Neuronal stem cell (in vitro differentiated cells): ENCODE measurements at regions not wholly inside any gene's neighbourhood (a gene's known extent, or its start where the extent isn't known, plus 50 kb on each side); places are given as distances from the start of the nearest gene placed in this dataset.

Source experiments
- DNase-seq: peaks from one replicate; pipeline ENCODE4 v3.0.0-alpha.2; 2013; ENCODE audit warnings: low spot score
- H2AFZ ChIP-seq: one replicate; pipeline ENCODE4 v1.6.1; 2013; ENCODE audit warnings: mild to moderate bottlenecking, low read length, inconsistent platforms
- H2AK5ac ChIP-seq: 2 replicates; pipeline ENCODE4 v1.6.1; 2013; ENCODE audit warnings: low read depth, mild to moderate bottlenecking, inconsistent platforms, low read length, moderate library complexity, mixed read lengths
- H2BK120ac ChIP-seq: 2 replicates; pipeline ENCODE4 v1.6.1; 2013; ENCODE audit warnings: low read depth, mild to moderate bottlenecking, inconsistent platforms, low read length, moderate library complexity, mixed read lengths
- H2BK12ac ChIP-seq: one replicate; pipeline ENCODE4 v1.6.1; 2013; ENCODE audit warnings: low read length, inconsistent platforms
- H2BK15ac ChIP-seq: 2 replicates; pipeline ENCODE4 v1.6.1; 2013; ENCODE audit warnings: mild to moderate bottlenecking, low read length, inconsistent platforms, mixed read lengths
- H2BK5ac ChIP-seq: one replicate; pipeline ENCODE4 v1.6.1; 2013; ENCODE audit warnings: inconsistent platforms, mild to moderate bottlenecking, low read length, moderate library complexity
- H3K14ac ChIP-seq: one replicate; pipeline ENCODE4 v1.6.1; 2013; ENCODE audit warnings: low read length, inconsistent platforms
- H3K18ac ChIP-seq: 2 replicates; pipeline ENCODE4 v1.6.1; 2013; ENCODE audit warnings: low read length, inconsistent platforms
- H3K23ac ChIP-seq: 2 replicates; pipeline ENCODE4 v1.6.1; 2013; ENCODE audit warnings: low read depth, mild to moderate bottlenecking, mixed read lengths, low read length, inconsistent platforms; ENCODE audit not compliant: poor library complexity
- H3K27ac ChIP-seq: replicated peaks from 3 replicates; pipeline ENCODE4 v1.5.1; 2013; ENCODE audit warnings: low read length, inconsistent platforms
- H3K27me3 ChIP-seq, 3 experiments: 2 replicates each; pipeline ENCODE4 v1.6.1; 2013; ENCODE audit warnings: low read length in 3 of 3, mild to moderate bottlenecking in 2 of 3, inconsistent platforms in 1 of 3, low read depth in 1 of 3, mixed read lengths in 1 of 3, moderate library complexity in 1 of 3; ENCODE audit not compliant: control insufficient read depth in 3 of 3, insufficient read depth in 3 of 3
- H3K36me3 ChIP-seq, 2 donors: replicated peaks in 1 of 2; 2 replicates each; pipeline ENCODE4 v1.6.1; 2013; ENCODE audit warnings: low read length in 2 of 2; ENCODE audit not compliant: control insufficient read depth in 2 of 2, insufficient read depth in 2 of 2
- H3K4ac ChIP-seq: 2 replicates; pipeline ENCODE4 v1.6.1; 2013; ENCODE audit warnings: inconsistent platforms, mild to moderate bottlenecking, low read length, moderate library complexity
- H3K4me1 ChIP-seq, 2 donors: 1 replicate in 1 of 2; 2 replicates in 1 of 2; pipeline ENCODE4 v1.6.1; 2013; ENCODE audit warnings: low read length in 2 of 2, low read depth in 1 of 2; ENCODE audit not compliant: control insufficient read depth in 2 of 2, insufficient read depth in 1 of 2
- H3K4me2 ChIP-seq: one replicate; pipeline ENCODE4 v1.6.1; 2013; ENCODE audit warnings: mild to moderate bottlenecking, low read length, inconsistent platforms; ENCODE audit not compliant: insufficient read depth, poor library complexity, severe bottlenecking
- H3K4me3 ChIP-seq, 2 donors: 2 replicates each; pipeline ENCODE4 v1.5.1; 2013; ENCODE audit warnings: low read length in 2 of 2, mild to moderate bottlenecking in 2 of 2, inconsistent platforms in 1 of 2, moderate library complexity in 1 of 2
- H3K79me1 ChIP-seq: one replicate; pipeline ENCODE4 v1.6.1; 2013; ENCODE audit warnings: low read depth, mild to moderate bottlenecking, inconsistent platforms, low read length, moderate library complexity
- H3K9ac ChIP-seq: one replicate; pipeline ENCODE4 v1.6.1; 2013; ENCODE audit warnings: mild to moderate bottlenecking, low read depth, low read length, inconsistent platforms; ENCODE audit not compliant: poor library complexity
- H3K9me3 ChIP-seq, 2 donors: replicated peaks in 1 of 2; 2 replicates each; pipeline versions ENCODE3 to v1.6.1; 2013; ENCODE audit warnings: low read length in 2 of 2, mild to moderate bottlenecking in 2 of 2, inconsistent platforms in 1 of 2, low read depth in 1 of 2, mixed read lengths in 1 of 2, moderate library complexity in 1 of 2; ENCODE audit not compliant: control insufficient read depth in 2 of 2, insufficient read depth in 1 of 2
- H4K8ac ChIP-seq: one replicate; pipeline ENCODE4 v1.6.1; 2013; ENCODE audit warnings: low read depth, mild to moderate bottlenecking, inconsistent platforms, low read length, moderate library complexity
- H4K91ac ChIP-seq: one replicate; pipeline ENCODE4 v1.6.1; 2013; ENCODE audit warnings: low read length, low read depth, mild to moderate bottlenecking, inconsistent platforms; ENCODE audit not compliant: poor library complexity
- WGBS, 2 donors: extraction: QIAGEN DNeasy Blood & Tissue Kit; methylation state at CpG; one replicate each; pipeline ENCODE4 v1.1.7; 2013; ENCODE audit warnings: missing lambda C conversion rate in 2 of 2, mixed read lengths in 1 of 2; ENCODE audit not compliant: insufficient read length in 2 of 2, insufficient replicate concordance in 1 of 2; ENCODE audit errors: extremely low coverage in 2 of 2; 5-methylcytosine and 5-hydroxymethylcytosine counted together

DNA sequence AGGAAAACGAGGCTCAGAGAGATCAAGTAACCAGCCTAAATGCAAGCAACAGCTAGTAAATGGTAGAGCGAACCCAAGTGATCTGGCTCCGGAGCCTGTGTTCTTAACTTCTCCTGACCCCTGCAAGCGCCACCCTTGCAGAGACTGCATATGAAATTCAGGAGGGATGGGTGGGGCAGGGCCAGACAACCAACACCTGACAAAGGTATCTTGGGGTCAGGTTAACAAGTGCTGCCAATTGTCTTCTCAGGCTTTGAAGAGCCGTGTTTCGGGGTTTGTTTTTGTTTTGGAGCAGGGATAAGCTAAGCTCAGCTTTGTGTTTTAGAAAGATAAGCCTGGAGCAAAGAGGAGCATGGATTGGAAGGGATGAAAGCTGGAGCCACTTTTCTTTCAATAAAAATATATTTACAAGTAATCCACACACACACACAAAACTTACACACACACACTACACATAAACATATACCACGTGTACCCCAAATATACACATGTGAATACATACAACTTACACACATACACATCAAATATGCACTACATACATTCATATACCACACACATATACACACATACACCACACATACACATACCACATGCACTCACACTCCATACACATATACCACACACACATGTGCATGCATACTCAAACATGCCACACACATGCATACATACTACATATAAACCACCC, 722.0 kb downstream of the DIAPH3 start:
- H2BK12ac ChIP-seq, result no peak overlapping the region
- H3K23ac ChIP-seq, result no peak overlapping the region
- H3K4me1 ChIP-seq, result peaks cover 0 to 4% of the 10 kb centered on the region in 2 donors
- no peak overlapping the region for H2AFZ ChIP-seq
- H3K27ac ChIP-seq, result no peak overlapping the region
- 100% methylated on average over 1 of the region's 7 CpGs; no CpG with 5 or more reads in 1 of the 2 donors for WGBS, 2 donors
- H3K36me3 ChIP-seq, result no peaks in the 10 kb centered on the region
- H3K14ac ChIP-seq, result no peak overlapping the region
- no peak overlapping the region for H3K4ac ChIP-seq
- no peak overlapping the region for H4K91ac ChIP-seq
- no peak overlapping the region for H3K4me2 ChIP-seq
- no peak overlapping the region for H3K9ac ChIP-seq
- no peak overlapping the region for H2BK5ac ChIP-seq
- H2BK120ac ChIP-seq, result no peak overlapping the region
- H4K8ac ChIP-seq, result no peak overlapping the region
- H3K27me3 ChIP-seq, result no peaks in the 10 kb centered on the region
- no peak overlapping the region for H2AK5ac ChIP-seq
- H3K9me3 ChIP-seq, result no peaks in the 10 kb centered on the region
- H3K4me3 ChIP-seq, result no peak overlapping the region
- H2BK15ac ChIP-seq, result no peak overlapping the region
- no peaks in the 10 kb centered on the region for H3K79me1 ChIP-seq
- no peak for DNase-seq
- no peak overlapping the region for H3K18ac ChIP-seq

- Histone ChIP-seq H3K23ac (no peak overlapping the region), H2BK15ac (no peak overlapping the region), H3K27me3 (no peaks in the 10 kb centered on the region), H3K4me2 (no peak overlapping the region), H2AK5ac (no peak overlapping the region), H3K4ac (no peak overlapping the region), H3K36me3 (no peaks in the 10 kb centered on the region), H3K9ac (no peak overlapping the region), H2BK120ac (no peak overlapping the region), H3K79me1 (no peaks in the 10 kb centered on the region), H3K18ac (no peak overlapping the region), H3K9me3 (no peaks in the 10 kb centered on the region), H2BK12ac (no peak overlapping the region), H3K4me1 (peaks cover 0 to 4% of the 10 kb centered on the region in 2 donors), H3K14ac (no peak overlapping the region), H4K91ac (no peak overlapping the region), H4K8ac (no peak overlapping the region), H2BK5ac (no peak overlapping the region), H3K4me3 (no peak overlapping the region), H3K27ac (no peak overlapping the region), H2AFZ (no peak overlapping the region)
- no peak for DNase-seq
- no CpG with 5 or more reads among the region's 4 CpGs for WGBS, 2 donors
These were observed 721.3 kb downstream of the DIAPH3 start for GRCh38 chr13:59442461-59442860.

DNA sequence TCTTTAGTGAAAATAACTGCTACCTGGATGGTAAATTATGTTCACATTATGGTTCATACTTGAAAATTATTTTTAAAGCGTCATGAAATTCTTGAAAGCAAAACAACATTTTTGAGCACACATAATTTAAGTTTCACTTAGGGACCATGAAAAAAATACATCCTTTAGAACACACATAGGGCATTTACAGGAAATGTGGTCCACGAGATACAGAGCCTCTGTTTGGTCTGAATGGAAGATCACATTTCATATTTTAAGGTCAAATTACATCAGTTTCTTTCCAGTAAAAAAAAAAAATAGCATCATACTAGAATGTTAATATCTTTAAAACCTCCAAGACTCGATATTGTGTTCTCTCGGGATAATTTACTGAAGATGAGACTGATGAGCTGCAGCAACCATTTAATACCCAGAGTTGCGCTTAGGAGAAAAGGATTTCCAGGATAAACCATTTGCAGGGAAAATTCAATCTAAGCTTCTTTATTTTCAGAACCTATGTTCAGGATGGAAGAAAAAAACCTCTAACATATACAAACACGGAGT, 720.7 kb downstream of the DIAPH3 start:
- Histone ChIP-seq H2AFZ (no peak overlapping the region), H3K4ac (no peak overlapping the region), H2BK12ac (no peak overlapping the region), H3K14ac (no peak overlapping the region), H3K79me1 (no peaks in the 10 kb centered on the region), H4K91ac (no peak overlapping the region), H3K4me3 (no peak overlapping the region), H3K36me3 (no peaks in the 10 kb centered on the region), H2BK5ac (no peak overlapping the region), H3K27ac (no peak overlapping the region), H3K4me2 (no peak overlapping the region), H4K8ac (no peak overlapping the region), H2BK120ac (no peak overlapping the region), H3K9me3 (no peaks in the 10 kb centered on the region), H3K4me1 (peaks cover 0 to 3% of the 10 kb centered on the region in 2 donors), H2BK15ac (no peak overlapping the region), H3K23ac (no peak overlapping the region), H2AK5ac (no peak overlapping the region), H3K18ac (no peak overlapping the region), H3K9ac (no peak overlapping the region), H3K27me3 (no peaks in the 10 kb centered on the region)
- no peak for DNase-seq
- no CpG with 5 or more reads among the region's 6 CpGs for WGBS, 2 donors

DNA sequence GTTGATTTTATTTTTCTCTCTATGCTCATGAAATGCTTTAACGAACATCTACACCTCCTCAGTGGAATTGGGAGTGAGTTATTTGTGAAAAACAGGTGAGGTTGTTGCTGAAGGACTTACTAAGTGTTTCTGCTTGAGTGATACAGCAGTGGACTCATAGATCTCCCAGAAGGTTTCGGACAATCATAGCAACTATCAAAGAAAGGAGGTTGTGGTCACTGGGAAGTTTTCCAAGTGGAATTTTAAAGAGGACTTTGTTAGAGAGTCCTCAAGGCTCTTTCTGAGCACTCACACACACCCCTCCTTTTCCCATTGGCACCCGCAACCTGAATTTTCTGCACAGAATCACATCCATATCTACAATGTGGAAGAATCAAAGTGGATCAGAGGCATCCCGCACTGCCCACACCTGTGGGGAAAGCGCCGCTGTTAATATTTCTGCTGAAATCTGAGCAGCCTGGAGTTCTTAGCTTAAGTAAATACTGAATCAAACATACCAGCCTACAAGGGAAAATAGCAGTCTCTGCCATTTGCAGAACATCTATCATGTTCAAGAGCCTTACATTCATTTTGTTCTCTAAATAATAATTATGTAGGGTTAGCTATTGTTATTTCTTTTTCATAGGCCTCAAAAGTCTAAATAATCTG, 719.4 kb downstream of the DIAPH3 start:
- Histone ChIP-seq H3K9me3 (no peaks in the 10 kb centered on the region), H3K4me3 (no peak overlapping the region), H4K91ac (no peak overlapping the region), H2BK15ac (no peak overlapping the region), H3K27me3 (no peaks in the 10 kb centered on the region), H2BK5ac (no peak overlapping the region), H3K9ac (no peak overlapping the region), H4K8ac (no peak overlapping the region), H3K18ac (no peak overlapping the region), H3K4ac (no peak overlapping the region), H2AK5ac (no peak overlapping the region), H2BK120ac (no peak overlapping the region), H2BK12ac (no peak overlapping the region), H3K27ac (no peak overlapping the region), H3K23ac (no peak overlapping the region), H3K36me3 (no peaks in the 10 kb centered on the region), H3K14ac (no peak overlapping the region), H3K4me2 (no peak overlapping the region), H3K79me1 (no peaks in the 10 kb centered on the region), H3K4me1 (peaks cover 0 to 5% of the 10 kb centered on the region in 2 donors), H2AFZ (no peak overlapping the region)
- DNase-seq, result no peak
- no CpG with 5 or more reads among the region's 6 CpGs for WGBS, 2 donors
